NCI-H2029 (cell line): ENCODE measurements at regions not wholly inside any gene's neighbourhood (a gene's known extent, or its start where the extent isn't known, plus 50 kb on each side); places are given as distances from the start of the nearest gene placed in this dataset.

Source experiments
- DNase-seq: peaks from one replicate; lab custom pipeline; 2025; lab: John Stamatoyannopoulos, UW

DNA sequence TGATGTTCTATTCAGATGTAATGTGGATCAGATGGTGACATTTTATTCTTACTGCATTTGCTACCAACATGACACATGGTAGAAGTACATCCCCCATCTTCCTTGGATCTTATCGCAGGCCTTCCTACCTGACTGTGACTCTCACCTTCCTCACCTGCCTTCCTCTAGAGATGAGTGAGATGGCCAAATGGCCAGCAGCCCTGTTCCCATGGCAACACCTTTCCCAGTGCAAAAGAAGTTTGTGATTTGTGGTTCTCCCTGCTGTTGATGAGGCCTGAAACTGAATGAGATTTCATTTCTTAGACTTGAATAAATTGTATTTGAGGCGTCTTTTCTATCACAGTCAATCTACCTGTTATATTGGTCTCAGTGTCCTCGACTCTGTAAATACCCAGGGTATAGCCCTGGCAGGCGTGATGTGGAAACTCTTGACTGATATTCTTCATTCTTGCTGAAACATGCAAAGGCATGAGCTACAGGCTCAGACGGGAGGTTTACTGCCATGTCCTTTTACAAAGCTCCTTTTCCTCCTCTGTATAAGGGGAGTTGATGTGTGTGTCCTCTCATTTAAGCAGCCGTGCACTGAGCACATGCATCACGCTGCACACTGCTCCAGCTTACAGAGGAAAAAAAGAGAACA is 440.7 kb upstream of the AKR1E2 start:
- no peak for DNase-seq

DNA sequence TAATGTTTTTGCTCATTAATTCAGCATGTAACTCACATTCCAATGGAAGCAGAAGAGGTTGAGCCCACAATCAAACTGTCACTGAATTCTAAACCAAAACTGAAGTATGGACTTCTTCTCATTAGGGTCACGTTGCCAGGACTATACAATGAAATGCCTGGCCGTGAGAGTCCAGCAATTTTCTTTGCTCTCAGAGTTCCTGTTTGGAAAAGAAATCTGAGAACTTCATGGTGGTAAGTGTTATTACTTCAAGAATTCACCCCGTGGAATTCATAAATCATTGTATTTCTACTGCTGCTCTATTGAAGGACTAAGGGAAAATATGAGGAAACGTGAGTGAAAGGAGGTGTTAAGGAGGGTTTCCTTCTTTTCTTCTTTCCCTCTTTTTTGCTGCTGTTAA is 441.8 kb upstream of the AKR1E2 start:
- no peak for DNase-seq

DNA sequence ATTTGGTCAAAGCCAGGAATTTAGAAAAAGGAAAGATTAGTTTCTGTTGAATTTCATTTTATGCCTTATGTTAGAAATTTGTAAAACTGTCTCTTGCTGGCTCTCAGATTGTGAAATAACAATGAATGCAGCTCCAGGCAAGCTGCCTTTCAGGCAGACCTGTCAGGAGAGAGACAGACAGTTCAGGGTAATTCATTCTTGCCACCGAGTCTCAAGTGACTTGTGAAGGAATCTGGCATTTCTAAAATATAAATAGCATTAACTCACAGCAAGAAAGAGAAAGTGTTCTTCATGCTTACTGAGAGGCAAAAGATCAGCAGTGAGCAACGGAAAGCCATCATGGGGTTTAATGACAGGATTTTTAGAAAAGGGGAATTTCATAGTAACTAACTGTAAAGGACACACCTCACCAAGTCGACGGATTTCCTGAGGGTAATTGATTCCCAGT is 442.3 kb upstream of the AKR1E2 start:
- DNase-seq = no peak

DNA sequence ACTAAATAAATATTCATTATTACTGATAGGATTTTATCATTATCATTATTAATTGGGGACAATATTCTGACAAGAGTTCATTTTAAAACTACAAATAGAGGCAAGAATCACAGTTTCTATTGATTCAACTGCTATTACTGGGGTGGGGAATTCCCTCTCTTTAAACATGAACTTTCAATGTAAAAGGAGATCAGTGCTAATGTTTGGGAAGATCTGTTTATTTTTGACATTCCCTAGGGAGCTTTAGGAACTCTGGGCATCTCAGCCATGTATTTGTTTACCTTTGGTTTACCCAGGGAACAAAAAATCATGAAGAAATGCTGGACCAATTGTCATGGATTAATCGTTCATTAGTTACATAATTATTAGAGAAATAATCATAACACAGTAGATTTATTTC is 443.2 kb upstream of the AKR1E2 start:
- no peak for DNase-seq

DNA sequence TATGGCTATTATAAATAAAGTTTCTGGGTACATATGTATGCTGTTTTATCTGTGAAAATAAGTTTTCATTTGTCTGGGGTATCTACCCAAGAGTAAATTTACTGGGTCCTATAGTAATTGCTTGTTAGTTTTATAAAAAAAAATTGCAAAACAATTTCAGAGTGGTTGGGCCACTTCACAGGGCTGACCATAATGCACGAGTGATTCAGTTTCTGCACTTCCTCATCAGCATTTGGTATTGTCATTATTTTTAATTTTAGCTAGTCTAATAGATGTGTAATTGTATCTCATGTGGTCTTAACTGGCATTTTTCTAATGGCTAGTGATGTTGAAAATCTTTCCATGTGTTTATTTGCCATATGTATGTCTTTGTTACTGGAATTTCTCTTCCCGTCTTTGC is 452.4 kb upstream of the AKR1E2 start:
- DNase-seq = no peak

DNA sequence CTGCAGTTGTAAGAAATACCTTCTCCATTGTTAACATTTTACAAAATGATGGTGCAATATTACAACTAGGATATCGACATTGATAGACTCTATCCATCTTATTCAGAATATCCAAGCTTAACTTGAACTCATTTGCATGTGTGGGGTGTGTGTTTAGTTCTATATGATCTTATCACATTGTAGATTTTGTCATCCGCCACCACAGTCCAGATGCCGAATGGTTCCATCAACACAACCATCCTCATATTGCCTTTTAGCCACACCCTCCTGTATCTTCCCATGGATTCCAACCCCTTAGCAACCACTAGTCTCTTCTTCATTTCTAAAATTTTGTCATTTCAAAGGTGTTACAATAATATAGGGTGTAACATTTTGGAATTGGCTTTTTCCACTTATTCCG is 452.9 kb upstream of the AKR1E2 start:
- DNase-seq = no peak

DNA sequence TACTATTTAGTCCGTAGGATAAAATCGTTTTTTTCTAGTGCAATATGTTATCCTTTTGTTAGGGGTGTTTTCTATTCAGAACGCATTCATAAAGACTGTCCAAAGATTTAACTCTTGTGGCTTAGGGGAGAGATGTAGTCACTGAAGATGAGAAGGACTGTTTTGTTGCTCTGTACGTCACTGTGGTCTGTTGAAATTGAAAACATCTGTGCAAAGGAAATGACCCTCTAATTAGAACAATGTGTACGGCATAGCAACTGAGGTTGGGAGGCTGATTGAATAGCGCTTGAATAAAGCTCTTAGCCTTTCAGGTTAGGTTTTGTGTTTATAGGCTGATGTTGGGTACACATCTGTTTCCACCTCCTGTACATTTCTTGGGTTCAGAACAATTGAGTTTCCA is 453.4 kb upstream of the AKR1E2 start:
- no peak for DNase-seq

DNA sequence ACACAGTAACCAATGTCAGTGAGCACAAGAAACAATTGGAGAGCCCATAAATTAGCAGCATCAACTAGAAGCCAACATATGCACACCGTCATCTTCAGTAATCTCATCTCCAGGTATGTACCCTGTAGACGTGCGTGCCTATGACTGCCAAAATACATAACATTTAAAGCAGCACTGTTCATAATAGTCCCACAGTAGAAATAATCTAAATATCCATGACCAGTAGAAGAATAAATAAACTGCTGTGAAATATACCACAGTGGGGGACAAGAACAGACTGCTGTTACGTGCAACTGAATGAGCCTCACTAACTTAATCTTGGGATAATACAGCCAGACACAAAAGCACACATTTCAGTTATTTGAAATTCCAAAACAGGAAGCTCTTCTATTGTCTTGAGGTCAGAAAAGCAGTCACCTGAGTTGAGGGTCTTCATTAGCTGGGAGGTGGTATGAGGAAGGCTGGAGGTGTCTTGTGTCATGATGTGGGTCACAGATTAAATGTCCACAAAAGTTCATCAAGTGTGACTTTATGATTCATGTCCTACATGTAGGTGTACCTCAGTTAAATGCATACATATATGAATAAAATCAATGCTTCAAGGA is 454.2 kb upstream of the AKR1E2 start:
- no peak for DNase-seq

DNA sequence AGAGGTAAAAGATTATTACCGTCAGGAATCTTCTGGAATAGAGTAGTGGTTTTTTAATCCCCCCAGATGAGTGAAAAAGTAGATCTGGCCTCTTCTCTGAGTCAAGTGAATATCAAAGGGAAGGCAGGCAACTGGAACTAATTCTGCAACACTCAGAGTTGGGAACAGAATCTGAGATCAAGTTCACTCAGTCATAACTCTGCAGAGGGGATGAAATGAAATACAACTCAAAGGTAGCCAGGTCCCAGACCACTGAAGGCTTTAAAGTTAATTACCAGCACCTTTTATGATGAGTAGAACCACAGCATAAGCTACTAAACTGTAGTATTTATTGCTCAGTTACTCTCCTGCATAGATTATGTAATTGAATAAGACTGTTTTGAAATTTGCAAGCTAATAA is 455.6 kb upstream of the AKR1E2 start:
- no peak for DNase-seq

DNA sequence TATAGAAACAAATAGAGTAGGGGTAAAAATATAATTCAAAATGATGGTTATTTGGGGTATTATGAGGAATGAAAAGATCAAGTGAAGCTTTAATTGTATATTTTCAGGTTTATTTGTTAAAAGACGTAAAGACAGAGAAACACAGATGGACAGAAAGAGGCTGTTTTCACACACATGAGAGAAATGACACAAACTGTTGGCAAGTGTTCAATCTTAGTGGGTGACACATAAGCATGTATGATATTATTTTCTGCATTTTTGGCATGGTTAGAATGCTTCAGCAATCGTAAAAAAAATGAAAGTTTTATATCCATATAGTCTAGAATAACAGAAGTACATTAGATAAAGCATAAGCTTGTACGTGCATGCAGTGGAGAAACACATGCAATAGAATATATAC is 464.4 kb upstream of the AKR1E2 start:
- no peak for DNase-seq

DNA sequence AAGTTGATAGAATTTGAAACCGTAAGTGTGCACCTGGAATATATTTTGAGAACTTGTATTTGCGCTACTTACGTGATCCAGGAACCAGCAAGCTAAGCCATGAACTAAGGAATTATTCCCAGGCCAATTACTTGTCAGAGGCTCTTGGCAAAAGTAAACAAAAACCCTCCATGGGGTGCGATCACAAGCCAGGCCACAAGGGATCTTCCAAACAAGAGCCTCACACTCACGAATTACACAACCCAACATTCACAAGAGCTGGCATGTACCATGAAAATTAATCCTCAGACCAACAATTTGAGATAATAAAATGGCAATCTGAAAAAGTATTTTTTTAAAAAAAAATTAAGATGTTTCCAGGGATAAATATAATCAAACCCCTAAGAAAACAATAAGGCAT is 467.0 kb upstream of the AKR1E2 start:
- no peak for DNase-seq

DNA sequence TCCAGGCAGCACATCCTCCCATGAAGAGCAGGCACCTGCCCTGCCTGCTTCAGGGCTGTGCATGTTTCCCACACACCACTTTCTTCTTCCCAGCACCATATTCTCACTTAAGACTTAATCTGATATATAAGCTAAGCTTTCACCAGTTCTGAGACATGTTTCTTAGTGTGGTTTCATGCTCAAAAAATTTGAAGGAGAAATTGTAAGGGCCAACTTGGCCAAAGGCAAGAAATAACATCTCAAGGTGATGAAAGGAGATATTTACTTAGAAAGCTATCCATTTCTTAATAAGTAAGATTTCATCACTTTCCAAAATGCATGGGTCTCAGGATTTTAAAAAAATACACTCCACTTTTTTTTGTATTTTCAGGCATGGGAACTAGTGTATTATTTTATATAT is 468.1 kb upstream of the AKR1E2 start:
- no peak for DNase-seq

DNA sequence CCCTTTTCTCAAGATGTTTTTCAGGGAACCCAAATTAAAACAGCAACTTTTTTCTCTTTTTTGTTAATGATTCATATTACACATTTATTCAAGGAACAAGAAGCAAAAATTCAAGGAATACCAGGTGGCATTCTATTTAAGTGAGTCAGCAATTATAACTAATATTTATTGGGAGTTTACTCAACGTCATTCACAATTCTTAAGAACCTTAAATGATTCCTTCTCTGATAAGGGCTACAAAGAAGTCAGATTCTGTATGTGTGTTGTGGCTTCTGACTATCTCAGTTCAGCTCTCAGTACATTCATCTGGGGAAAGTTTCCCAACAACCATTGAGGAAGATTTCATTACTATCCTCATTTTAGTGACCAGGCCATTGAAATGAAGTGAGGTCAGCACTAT is 470.7 kb upstream of the AKR1E2 start:
- DNase-seq = no peak

DNA sequence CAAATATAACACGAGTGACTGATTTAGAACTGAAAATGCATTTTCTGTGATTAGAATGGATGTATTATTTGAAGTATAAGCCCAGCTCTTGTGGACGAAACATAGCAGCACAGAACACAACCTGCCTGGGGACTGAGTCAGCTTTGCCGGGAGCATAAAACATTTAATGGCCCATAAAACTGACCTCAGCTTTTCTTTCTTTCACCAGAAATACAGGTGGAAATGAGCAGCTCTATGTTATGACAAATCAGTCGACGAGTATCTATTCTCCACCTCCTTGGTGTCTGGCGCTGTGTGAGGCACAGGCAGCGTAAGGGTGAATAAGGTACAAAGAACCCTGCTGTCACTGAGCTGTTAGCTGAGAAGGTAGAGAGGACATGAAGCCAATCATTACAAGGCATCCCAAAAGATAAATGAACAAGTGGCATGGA is 471.6 kb upstream of the AKR1E2 start:
- DNase-seq = no peak

DNA sequence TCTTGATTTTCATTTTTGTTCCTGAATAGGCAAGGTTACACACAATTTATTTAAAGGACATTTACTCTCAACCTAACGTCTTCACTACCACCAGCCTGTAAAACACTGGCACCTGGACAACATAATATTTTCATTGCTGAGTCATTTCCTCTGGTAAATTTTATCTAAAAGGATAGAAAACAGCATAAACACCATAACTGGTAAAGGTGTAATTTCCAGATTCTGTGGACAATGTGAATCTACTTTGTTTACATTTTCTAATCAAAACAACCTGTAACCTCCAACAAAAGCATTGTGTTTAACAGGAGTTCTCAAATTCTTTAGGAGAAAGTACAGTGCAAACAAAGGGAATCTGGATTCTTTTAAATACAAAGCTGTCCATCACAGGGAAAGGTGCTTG is 472.0 kb upstream of the AKR1E2 start:
- no peak for DNase-seq

DNA sequence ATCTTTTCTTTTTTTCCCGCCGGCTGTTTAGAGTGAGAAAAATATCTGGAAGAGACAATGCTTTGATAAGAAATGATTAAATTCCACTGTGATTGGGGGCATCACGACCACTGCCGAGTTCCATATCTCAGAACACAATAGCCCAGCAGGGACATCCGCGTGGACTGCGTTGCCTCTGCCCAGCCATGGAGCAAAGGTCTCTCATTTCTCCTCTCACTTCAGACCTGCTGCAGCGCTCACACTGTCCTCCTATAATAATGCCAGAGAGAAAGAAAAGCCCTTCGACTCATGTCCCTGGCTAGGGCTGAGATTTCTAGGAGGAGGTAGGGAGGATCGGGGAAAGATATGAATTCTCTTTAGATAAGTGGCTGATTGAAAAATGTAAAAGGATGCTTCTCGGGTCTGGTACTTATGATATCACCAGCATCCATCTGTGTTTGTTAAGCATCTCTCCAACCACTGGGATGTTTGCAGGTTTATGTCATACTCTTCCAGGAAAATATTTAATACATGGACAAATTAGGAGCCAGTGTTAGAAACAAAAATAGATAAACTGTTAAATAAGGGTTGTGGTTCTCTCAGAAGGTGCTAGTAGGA is 472.9 kb upstream of the AKR1E2 start:
- no peak for DNase-seq

DNA sequence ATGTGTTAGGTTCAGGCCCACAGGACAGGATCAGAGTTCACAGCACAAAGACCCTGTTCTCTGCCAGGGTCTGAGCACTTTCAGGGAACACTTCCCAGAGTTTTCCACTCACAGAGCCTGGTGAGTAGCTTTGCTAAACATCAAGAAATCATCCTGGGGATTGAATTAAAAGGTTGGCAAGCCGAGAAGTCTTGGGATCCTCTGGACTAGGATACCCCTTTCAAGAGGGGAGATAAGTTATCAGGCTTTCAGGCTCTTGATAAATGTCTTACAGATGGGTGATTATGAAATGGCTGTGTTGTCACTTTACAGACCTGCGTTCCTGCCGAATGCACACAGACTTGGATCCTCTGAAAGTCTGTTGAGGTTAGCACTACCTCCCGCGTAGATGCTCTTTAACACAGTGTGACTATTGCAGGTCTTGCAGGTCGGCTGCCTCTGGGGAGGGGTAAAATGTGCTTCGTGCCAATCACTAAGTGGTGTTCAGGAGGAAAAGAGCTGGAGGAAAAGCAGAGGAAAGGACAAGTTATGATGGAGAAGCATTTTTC is 473.5 kb upstream of the AKR1E2 start:
- DNase-seq = no peak

DNA sequence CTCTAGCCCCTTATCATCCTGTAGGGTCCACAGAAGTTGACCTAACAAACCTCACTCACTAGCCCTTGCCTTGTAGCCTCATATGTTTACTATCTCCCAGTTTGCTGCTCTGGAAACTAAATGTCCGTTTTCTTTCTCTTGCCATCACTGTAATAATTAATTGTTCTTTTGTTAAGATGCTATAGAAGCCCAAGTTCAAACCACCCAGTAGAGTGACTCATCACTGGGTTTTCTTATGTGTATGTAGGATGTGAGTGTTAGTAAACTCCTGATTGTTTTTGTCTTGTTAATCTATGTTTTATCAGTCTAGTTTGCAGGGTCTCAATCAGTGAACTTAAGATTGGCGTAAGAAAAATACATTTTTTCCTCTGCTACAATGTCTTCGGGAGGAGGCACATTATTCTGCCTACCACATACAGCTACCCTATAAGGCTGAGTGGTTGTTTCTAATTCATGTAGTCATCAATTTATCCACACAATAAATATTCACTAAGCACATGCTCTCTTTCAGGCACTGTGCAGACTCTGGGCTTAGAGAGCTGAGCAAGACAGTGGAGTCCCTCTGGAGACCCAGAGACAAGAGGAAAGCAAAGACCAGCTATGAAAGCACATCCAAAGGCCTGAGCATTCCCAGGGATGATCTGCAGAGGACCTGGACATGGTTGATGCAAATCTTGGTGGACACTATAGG is 474.1 kb upstream of the AKR1E2 start:
- no peak for DNase-seq

DNA sequence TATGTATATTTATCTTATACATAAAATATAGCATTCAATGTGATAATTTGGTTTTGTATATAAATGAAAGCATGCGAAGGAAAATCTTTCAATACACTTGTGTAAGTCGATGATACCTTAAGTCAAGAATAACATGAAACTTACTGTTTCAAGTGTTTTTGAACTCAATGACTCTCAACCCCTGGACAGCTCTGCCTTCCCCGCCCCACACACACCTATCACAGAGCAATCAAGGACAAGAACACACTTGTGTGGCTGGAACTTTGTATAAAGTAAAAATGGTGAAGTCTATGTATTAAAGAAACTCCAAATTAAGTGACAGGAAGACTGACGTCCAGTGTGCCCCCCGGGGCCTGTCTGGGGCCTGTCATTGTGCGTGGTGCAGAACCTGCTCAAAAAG is 478.6 kb upstream of the AKR1E2 start:
- DNase-seq = no peak

DNA sequence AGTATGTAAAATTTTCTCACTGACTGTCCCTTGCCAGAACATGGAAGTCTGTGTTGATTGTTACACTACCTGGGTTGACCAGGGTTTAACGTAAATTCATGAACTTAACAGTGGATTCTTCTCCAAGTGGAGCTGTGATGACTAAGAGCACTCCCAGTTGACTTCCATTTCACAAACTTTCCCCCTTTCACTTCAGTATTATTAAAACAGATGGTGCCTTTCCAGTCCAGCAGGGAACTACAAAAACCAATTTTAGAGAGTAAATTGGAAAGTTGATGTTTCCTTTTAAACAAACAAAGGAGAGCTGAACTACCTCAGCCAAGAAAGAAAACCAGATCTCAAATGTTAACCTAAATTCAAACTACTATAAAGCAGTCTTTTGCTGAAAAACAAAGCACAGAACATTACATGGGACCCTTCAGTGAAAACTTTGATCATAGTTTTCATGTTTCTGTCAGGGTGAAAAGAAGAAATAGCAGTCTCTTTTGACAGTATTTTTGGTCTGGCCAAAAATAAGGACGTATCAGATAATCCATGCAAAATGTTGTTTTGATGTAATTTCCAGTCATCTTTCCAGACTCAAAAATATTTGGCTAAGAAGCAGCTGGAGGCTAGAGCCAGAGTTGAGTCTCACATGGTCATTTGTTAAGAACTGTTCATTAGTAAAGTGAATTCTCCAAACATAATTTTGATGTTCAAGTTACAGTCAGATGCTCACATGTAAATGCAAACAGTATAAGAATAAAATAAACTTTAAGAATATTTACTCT is 479.9 kb upstream of the AKR1E2 start:
- no peak for DNase-seq

DNA sequence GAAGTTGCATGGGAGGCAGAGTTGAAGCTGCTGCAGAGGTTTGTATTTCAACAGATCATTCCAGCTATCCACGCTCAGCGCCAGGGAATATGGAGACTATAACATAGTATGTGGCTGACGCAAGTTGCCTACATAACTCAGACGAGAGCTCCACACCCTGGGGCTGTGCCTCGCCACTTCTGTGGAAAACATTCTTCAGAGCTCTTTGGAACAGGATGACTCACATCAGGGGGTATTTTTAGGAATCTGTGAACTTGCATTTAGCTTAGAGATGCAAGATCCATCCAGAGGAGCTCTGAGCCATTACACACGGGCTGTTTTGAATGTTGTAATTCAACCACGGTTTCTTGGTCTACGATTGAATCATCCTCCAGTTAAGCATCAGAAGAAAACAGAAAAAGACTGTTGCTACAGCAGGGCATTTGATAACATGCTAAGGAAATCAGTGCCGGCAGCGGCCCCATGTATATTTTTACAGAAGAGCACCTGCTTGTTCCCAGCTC is 481.5 kb upstream of the AKR1E2 start:
- no peak for DNase-seq

DNA sequence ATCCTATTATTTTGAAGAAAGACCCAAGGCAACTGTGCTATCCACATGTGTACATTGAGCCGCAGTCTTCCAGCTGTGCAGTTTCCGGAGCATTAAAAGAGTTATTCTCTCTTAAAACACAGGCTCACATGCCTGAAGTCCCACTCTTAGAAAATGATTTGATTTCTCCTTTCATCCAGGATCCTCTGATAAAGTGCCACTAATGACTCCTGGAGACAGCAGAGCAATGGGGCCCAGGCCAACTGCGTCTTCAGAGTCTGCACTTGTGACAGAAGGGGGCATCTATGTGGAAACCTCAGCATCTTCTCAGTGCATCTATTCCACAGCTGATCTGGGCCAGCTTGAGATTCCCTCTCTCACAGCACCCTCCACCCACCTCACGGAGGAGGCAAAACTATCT is 482.1 kb upstream of the AKR1E2 start:
- DNase-seq = no peak
